Myocyte (in vitro differentiated cells): ENCODE measurements at regions not wholly inside any gene's neighbourhood (a gene's known extent, or its start where the extent isn't known, plus 50 kb on each side); places are given as distances from the start of the nearest gene placed in this dataset.
"Not testable (repeated sequence)": the region's sequence is repeated elsewhere in the genome, so short reads cannot be mapped to it uniquely, and the experiment has no call there.

Experiments
- DNase-seq: peaks from one replicate; pipeline ENCODE4 v3.0.0-alpha.2; 2012; ENCODE audit warnings: low read depth

DNA sequence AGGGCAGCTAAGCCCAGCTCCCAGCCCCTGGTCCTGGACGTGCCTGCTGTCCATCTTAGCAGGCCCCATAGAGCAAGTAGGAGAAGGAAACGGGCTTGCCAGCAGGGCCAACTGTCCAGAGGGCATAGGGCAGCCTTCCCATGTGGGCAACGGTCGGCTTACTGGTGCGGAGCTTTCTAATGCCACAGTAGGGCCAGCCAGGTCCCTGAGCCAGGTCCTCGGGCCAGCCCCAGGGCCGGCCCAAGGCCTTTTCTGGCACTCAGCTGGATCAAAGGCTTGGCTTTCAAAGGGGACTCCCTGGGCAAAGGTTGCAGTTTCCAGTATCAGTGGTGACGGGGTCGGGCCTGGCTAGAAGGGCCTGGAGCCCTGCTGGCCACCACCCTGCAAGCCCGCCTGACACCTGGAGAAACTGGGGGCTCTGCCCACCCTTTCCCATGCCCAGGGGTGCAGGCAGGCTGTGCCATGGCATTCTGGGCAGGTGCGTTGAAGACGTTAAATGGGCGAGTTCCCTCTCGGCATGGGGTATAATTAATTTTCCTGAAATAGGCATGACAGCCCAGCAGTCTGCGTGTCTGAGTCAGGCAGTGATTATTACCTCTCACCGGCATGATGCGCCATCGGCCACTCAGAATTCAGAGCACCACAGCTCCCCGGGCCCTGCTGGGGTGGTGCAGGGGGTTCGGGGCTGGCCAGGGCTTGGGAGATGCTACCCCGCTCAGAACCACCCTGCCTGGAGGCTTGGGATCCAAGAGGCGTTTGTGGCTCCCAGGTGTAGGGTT is 4387.3 kb upstream of the TPTE start:
- DNase-seq, result not testable (repeated sequence)

DNA sequence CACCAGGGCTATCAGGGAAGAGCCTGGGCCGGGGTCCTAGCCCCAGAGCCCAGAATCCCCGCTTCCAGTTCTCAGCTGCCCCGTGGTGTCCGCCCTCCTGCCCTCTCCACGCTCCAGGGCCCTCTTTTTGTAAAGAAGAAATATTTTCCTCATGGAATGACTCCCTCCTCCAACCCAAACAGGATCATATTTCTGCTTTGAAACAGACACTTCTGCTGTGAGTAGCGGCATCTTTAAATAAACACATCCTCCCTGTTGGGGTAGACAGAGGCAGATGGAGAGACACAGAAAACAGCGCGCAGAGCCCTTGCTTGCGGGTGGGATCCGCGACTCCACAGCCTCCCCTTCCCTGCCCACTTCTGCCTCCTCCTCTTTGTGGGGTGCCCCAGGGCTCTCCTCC is 4384.7 kb upstream of the TPTE start:
- not testable (repeated sequence) for DNase-seq

GRCh38 chr21:6138244-6139136 is 4382.9 kb upstream of the TPTE start:
- DNase-seq, result not testable (repeated sequence)

- not testable (repeated sequence) for DNase-seq
These were observed 4382.1 kb upstream of the TPTE start for GRCh38 chr21:6139331-6139730.

DNA sequence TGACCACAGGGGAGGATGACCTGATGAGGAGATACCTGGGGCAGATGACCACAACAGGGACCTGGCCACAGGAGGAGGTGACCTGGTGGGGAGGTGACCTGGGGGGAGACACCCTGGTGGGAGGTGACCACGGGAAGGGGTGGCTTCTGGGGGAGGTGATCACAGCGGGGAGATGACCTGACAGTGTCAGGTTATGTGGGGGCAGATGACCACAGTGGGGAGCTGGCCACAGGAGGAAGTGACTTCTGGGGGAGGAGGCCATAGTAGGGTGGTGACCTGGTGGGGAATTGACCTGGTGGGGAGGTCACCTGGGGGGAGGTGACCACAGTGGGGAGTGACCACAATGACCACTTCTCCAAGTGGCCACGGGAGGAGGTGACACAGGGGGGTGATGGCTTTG is 4381.5 kb upstream of the TPTE start:
- DNase-seq, result not testable (repeated sequence)

GRCh38 chr21:6140467-6141137 is 4380.8 kb upstream of the TPTE start:
- DNase-seq, result not testable (repeated sequence)

DNA sequence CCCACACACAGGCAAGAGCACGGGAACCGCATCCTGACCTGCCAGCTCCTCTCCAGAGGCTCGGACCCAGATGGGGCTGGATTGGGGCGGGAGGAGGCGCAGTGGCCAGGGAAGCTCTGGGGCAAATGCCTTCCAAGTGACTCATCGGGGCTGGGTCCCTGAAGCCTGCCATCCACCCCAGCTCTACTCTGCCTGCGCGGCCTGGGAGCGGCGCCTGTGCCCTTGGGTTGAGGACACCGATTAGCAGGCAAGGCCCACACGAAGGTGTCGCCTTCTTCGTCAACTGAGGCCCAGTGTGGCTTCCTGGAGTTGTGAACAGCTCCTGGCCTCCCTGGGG is 4380.3 kb upstream of the TPTE start:
- not testable (repeated sequence) for DNase-seq

GRCh38 chr21:6153154-6153553 is 4368.2 kb upstream of the TPTE start:
- not testable (repeated sequence) for DNase-seq

- DNase-seq, result not testable (repeated sequence)
These were observed 4366.7 kb upstream of the TPTE start for GRCh38 chr21:6154524-6155320.

GRCh38 chr21:6156712-6157389 is 4364.5 kb upstream of the TPTE start:
- DNase-seq, result not testable (repeated sequence)

DNA sequence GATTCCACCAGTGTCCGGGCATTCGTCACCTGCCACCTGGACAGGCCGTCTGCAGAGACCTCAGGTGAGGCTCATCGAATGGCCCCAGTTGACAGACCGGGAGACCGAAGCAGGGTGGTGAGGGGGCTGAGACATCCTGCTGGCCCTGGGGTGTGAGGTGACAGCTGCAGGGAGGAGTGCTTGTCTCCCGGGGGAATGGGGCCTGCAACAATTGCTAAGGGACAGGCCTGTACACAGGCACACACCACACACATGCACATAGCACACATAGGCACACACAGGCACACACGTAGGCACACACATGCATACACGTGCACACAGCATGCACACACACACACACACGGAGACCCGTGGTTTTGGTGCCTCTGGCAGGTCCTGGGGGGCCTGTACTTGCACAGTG is 4363.9 kb upstream of the TPTE start:
- not testable (repeated sequence) for DNase-seq

GRCh38 chr21:6158171-6158570 is 4363.2 kb upstream of the TPTE start:
- not testable (repeated sequence) for DNase-seq
